Smooth muscle cell of the brain vasculature (primary cell): ENCODE measurements at regions not wholly inside any gene's neighbourhood (a gene's known extent, or its start where the extent isn't known, plus 50 kb on each side); places are given as distances from the start of the nearest gene placed in this dataset.
A peak's percentile ranks its signal among the peaks of the same experiment; 100 is the strongest.
"Not testable (repeated sequence)": the region's sequence is repeated elsewhere in the genome, so short reads cannot be mapped to it uniquely, and the experiment has no call there.

Experiments used
- DNase-seq: peaks from one replicate; pipeline ENCODE4 v3.0.0-alpha.2; 2012; ENCODE audit warnings: low read depth, low spot score

DNA sequence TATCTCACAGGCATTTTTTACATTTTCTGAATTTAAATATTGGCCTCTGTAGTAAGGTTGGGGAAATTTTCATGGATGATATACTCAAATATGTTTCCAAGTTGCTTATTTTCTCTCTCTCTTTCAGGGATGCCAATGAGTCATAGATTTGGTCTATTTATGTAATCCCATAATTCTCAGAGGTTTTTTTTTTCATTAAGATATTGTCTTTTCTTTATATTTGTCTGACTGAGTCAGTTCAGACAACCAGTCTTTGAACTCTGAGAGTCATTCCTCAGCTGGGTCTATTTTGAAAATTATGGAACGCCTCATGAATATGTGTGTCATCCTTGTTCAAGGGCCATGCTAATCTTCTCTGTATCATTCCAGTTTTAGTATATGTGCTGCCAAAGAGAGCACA, 223.2 kb downstream of the PCSK1 start:
- DNase-seq: peak; percentile 41

DNA sequence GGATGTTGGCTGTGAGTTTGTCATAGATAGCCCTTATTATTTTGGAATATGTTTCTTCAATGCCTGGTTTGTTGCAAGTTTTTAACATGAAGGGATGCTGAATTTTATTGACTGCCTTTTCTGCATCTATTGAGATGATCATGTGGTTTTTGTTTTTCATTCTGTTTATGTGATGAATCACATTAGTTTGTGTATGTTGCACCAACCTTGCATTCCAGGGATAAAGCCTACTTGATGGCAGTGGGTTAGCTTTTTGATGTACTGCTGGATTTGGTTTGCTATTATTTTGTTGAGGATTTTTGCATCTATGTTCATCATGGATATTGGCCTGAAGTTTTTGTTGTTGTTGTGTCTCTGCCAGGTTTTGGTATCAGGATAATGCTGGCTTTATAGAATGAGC, 225.6 kb downstream of the PCSK1 start:
- DNase-seq: no peak

DNA sequence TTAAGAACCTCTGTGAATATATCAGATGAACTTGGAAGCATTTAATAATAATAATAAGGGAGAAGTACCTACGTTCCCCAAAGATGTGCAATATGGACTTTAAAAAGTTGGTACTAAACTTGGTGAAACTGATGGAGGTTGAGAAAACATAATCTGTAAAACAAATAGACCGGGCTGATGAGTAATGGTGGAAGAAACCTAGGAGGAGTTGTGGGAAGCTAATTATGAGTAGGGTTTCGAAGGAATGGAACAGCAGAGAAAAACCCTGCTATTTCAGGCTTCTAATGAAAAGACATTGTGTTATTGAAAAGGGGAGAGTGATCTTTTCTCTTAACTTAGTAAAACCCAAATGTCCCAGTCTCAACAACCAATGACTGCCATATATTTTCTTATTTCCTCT, 229.3 kb downstream of the PCSK1 start:
- DNase-seq: no peak

DNA sequence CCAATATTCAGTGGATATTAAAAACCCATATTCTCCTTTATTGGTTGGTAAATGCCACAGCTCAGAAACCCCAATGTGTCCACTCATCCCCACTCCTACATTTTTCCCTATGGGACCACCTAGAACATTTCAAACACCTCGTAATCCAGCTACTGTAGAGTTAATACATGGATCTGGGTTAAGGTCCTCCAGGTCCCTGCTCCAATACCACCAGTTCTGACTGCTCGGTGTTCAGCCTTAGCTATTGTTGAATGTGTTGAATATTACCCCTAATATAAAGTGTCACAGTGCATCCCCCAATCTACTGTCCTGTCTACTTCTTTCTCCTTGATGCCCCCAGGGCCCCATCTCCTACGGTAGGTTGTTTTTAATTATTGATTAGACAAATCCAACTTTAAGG, 231.5 kb downstream of the PCSK1 start:
- DNase-seq: no peak

DNA sequence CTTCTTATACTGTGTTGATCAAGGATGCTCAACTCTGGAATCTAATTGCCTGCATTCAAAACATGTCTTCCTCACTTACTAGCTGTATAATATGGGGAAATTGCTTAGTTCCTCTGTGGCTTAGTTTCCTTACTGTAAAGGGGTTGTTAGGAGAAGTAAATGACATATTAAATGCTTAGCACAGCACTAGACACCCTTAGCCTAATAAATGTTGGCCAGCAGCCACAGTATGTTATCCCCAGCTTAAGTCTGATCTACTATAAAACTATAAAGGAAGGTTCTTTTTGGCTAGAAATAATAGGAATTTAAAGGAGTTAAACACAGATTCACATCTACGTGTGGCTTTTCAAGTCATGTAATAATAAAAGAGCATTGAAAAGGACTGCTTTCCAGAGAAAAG, 232.4 kb downstream of the PCSK1 start:
- DNase-seq: no peak

DNA sequence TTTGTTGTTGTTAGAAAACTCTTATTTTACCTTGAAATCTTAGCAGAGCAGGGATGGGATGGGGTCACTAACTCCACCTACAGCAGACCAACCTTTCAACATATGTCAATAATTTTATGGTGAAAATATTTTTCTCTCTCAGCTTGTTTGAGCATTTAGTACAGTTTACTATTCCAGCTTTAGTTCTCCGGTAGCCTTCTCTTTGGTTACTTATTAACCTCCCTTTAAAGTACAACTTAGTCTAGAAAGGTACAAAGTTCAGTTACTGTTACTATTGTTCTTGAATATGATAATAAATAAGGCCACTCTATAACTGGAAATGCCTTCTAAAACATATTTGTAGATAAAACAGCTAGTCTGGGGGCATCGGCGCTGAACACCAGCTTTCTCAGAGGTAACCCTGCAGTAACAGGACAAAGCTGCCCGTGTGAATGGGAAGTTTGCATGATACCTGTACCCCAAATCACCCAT, 233.3 kb downstream of the PCSK1 start:
- DNase-seq: no peak

DNA sequence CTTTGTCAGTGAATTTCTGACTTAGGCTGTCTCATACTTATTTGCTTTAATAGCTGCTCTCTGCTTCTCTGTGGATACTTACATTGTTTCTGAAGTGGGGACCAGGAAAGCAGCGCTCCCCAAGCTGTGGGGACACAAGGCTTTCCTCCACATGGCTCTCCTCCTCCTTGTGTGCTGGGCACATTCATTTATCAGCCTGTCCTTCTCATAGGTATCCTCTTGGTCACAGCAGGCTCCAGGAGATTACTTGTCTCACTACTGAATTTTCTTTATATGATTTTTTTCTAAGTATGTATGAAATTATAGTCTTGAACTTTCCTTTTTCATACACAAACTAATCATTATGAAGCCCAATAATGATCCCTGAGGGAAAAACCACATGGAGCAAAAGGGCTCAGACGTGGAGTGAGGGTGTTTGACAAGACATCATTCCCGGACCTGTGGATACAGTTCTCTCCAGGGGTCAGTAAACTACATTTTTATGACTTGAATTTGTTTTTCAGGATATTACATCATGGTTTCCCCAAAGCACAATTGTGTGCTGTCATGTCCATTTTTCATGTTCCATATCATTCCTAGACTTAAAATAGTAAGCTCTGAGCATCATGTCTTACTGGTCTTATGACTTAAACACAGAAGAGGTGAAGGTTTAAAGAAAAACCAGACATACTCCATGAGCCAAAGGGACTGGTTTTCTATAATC, 234.5 kb downstream of the PCSK1 start:
- DNase-seq: no peak

DNA sequence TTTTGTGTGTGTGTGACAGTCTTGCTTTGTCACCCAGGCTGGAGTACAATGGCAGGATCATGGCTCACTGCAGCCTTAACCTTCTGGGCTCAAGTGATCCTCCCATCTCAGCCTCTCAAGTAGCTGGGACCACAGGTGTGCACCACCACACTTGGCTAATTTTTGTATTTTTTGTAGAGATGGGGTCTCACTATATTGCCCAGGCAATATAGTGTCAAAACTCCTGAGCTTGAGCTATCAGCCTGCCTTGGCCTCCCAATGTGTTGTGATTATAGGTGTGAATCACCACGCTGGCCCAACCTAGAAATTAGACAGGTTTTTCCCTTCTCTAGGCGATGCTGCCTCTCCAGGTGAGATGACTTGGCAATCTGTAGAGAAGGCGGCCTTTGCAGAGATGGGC, 235.3 kb downstream of the PCSK1 start:
- DNase-seq: not testable (repeated sequence)

DNA sequence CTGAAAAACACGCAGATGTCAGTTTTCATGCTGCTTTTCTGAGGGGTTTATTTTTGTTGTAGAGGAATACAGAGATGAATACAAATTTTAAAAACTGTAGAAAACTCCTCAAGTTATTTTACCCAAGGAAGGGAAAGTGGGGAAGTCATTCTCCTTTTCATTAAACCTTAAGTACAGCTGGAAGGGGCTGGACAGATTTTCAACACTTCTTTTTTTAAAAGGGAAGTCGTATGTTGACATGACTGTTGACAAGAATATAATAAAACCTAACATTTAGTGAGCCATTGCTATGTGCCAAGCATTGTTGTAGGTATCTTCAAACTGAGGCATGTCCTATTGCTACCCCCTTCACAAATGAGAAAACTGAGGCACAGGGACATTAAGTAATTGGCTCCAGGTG, 235.7 kb upstream of the ELL2 start:
- no peak for DNase-seq

DNA sequence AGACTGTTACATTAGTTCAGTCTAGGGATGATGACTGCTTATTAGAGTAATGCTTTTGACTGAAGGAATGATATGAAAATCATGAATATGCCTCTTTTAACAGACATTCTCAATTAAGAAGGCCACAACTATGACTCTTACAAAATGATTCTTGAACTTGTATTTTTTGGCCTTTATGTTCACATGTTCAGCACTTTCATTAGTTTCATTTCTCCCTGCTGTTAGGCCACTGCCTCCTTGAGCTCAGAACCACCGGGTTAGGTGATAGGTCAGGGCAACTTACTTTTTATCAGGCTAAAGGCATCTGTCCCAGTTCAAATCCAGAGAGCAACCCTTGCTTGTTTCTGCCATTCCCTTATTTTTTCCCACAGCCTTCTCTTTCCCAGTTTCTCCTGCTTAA, 235.2 kb upstream of the ELL2 start:
- DNase-seq: no peak

DNA sequence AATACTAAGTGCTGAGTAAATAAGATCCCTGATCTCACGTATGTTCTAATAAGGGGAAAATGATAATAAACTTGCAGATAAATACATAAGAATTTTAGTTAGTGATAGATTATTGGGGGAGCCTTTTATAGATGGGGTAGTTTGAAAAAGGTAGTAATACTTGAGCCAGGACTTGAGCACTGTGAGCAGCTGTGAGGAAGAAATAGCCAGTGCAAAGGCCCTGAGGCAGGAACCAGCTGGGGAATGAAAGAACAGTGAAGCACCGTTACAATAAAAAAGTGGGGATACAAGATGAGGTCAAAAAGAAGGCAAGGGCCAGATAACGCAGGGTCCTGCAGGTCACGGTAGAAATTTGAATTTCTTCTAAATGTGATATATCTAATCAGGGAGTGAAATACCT, 234.8 kb upstream of the ELL2 start:
- DNase-seq: no peak

DNA sequence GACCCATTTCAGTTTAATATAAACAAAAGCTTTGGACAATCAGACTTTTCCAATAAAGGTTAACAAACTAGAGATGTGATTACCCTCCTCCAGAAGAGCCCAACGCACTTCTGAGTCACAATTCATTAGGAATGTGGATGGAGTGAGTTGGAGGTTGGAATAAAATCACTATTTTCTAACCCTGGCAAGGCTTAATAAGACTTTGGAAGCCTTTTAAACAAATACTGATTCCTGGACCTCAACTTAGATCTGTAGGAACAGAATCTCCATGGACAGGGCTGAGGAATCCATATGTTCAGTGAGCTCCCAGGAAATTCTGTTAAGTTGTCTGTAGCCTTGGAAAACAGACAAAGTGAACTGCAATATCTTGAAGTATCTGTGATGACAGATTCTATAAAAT, 233.5 kb upstream of the ELL2 start:
- no peak for DNase-seq

DNA sequence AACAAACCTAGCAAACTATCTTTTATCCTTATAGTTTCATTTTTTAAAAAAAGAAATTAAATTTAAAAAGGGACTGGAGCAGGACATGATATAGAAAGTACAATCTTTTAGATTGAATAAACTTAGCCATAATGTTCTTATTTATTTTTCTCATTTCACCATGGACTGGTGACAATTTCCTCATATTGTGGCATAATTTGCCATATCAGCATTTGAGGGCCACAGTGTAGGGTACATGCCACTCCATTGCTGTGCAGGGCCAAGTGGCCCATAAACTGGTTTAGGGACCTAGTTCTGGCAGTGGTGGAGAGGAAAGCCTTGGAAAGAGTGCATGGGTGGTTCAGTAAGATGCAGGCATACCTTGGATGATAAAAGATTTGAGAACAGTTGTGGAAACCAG, 232.9 kb upstream of the ELL2 start:
- DNase-seq: no peak

DNA sequence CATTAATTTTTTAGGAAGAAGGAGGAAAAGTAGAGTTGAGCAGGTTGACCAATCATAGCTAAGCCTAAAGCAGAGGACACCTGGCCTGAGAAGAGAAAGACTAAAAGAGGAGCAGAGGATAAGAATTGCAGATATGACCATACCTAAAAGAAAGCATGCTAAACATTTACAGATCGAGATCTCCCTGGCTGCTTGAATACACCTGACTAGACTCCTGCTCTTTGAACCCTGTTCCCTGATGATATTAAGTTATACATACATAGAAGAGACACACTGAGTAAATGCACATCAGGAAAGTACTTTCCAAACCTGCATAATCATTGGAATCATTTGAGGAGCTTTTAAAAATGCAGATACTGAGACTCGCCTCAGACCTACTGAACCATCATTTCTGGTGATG, 232.3 kb upstream of the ELL2 start:
- no peak for DNase-seq

DNA sequence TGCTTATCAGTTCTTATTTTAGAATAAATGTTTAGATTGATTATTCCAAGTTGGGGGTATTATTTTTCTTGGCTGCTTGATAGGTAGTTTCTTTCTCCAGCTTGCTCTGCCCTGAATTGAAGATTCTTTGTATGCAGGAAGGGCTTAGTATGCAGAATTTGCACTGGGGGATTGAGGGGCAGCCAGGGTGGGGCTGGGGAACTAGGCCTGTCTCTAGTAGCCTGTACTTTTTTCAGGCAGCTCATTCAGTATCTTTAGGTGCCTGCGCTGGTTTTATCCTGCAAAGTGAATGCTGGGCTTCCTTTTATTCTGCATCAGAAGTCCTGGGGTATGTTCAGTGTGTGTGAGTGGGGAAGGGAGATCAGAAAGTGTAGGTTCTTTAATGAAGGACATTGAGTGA, 228.3 kb upstream of the ELL2 start:
- DNase-seq: no peak

DNA sequence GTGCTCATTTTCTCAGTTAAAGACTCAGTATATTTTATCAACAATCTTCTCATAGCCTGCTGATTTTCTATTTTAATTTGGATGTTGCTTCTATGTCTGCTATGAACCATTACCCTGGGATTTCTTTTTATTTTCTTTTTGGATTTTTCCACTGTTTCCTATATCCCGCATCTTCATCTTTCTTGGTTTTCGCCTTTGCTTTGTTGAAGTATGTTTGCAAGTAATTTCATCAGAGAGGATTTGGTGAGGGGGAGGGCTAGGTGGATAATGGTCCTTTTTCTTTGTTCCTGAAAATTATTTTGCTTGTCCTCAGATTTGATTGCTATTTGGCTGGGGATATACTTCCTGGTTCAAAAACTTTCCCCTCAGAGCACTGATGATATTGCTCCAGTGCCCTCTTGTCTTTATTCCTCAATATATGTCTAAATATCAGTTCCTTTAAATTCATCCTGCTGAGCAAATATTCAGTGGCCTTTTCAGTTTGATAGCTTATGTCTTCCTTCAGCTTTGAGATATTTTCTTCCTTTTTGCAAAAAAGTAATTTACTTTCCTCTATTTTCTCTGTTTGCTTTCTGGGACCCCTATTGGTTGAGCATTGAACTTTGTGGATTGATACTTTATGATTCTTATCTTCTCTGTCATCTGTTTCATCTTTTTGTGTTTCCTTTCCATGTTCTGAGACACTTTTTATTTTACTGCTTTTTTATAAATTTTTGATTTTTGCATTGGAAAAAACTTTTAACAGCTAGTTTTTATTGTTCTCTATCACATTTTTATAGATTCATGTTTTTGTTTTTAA, 227.6 kb upstream of the ELL2 start:
- DNase-seq: no peak

DNA sequence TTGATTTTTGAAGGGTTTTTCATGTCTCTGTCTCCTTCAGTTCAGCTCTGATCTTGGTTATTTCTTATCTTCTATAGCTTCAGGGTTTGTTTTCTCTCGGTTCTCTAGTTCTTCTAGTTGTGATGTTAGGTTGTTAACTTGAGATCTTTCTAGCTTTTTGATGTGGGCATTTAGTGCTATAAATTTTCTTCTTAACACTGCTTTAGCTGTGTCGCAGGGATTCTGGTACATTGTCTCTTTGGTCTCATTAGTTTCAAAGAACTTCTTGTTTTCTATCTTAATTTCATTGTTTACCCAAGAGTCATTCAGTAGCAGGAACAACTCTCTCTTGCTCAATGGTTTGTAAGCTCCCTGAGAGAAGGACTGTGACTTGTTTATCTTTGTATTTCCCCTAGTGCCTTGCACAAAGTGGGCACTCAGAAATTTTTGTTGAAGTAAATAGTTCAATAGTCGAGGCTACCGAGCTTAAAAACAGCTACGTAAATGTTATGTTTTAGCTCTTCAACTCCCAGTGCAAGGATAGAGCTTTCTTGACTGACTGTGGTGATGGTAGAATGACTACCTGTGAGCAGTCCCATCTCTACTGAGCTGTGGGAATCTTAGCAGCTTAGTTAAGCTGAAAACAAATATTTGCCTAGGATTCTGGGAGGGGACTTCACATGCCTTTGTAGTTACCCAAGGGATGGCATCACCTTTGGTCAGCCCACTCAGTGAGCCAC, 225.8 kb upstream of the ELL2 start:
- DNase-seq: no peak

DNA sequence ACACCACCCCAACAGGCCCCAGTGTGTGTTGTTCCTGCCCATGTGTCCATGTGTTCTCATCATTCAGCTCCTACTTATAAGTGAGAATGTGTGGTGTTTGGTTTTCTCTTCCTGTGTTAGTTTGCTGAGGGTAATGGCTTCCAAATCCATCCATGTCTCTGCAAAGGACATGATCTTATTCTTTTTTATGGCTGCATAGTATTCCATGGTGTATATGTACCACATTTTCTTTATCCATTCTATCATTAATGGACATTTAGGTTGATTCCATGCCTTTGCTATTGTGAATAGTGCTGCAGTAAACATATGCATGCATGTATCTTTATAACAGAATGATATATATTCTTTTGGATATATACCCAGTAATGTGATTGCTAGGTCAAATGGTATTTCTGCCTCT, 222.9 kb upstream of the ELL2 start:
- not testable (repeated sequence) for DNase-seq

DNA sequence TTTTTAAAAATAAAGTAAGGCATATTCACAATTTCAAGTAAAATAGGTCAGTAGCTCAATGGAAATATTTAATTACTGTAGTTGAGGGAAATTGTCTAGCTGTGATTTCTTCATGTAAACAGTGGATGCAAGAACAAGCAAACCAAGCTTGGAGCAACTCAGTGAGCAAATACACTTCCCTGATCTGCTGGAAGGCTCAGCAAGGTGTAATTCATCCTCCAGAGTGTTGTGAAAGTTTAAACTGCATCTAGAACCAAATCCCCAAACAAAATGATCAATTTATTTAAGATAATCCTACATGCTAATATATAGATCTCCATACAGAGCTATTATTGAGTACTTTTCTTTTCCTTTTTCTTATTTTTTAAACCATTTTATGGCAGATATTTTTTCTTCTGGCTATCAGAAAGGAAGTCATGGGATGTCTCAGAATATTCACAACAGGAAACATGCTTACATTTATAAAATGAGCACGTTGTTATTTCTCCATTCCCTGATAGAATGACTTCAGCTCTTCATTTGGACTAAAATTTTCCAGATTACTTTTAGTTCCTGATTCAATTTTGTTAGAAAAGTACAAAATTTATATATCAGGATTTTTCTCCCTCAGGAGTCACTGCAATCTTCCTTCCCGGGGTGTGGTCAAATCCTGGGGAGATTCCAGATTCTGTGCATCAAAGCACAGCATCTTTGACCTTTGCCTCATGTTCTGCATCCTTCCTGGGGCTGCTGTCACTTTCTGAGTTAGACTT, 219.2 kb upstream of the ELL2 start:
- no peak for DNase-seq

DNA sequence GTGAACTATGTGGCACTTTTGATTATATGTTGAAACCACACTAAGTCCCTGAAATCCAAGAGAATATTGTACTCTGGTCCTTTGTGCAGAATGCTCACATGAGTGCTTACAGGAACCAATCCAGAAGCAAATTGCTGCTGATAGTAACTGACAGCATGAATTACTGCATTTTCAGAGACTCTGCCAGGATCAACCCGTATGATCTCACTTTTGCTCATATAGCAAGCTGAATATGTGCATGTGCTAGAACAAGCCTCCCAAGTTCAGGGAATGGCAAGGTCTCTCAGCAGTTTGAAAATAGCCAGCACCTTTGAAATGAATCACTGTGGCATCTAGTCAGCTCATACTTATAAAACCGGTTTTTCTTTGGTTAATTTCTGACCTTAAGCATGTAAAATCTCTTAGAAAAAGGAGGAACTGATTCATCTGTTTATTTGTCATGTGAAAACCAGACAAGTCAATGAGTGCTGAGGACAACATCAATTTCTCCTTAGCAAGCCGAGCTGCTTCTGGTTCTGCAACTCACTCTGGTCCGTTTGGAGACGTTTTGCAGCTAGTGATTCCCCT, 215.7 kb upstream of the ELL2 start:
- no peak for DNase-seq

DNA sequence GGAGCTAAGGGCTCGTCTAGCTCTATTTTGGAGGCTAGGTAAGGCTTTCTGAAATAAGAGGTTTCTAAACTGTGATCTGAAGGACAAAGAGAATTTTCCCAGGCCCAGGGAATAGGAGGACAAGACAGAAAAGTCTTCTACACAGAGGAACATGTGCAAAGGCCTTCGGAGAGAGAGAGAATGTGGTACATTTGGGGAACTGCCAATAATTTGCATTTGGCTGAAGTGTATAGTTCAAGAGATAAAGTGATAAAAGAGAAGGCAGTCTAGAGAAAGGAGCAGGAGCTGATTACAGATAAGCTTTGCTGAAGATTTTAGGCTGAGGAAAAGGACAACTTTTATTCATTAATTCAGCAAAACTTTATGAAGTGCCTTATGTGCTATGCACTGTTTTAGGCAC, 214.4 kb upstream of the ELL2 start:
- no peak for DNase-seq

DNA sequence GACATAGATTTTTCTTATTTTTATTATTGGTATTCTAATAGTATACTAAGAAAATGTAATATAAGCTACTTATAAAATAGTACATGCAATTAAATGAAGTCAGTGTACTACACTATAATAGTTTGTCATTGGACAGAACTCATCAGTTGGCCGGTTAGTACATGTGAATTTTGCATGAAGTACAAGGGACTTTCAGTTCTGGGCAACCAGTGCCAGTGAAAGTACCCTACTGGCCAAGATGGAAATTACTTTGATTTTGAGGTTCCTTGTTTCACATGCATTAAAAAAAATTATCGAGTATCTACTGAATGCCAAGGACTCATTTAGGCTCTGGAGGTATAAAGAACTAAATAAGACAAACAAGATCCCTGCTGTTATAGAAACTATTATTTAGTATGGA, 213.4 kb upstream of the ELL2 start:
- no peak for DNase-seq
